Lung (tissue), 11 donors: ENCODE measurements at regions not wholly inside any gene's neighbourhood (a gene's known extent, or its start where the extent isn't known, plus 50 kb on each side); places are given as distances from the start of the nearest gene placed in this dataset.

Experiments used
- ATAC-seq: fragments of 200-7000 bp; cut with Tn5 transposase; one replicate; pipeline ENCODE4 v1.9.1; 2020; ENCODE audit warnings: moderate number of reproducible peaks; ENCODE audit not compliant: insufficient read depth, low FRiP score
- DNase-seq, 3 donors: peaks; one replicate each; pipeline ENCODE4 v3.0.0-alpha.2; 2013 to 2017
- H3K27ac ChIP-seq, 2 donors: one replicate each; pipeline ENCODE4 v1.5.1; 2013; ENCODE audit warnings: mild to moderate bottlenecking in 2 of 2, moderate library complexity in 2 of 2, control low read depth in 1 of 2, inconsistent platforms in 1 of 2, low read depth in 1 of 2, low read length in 1 of 2
- H3K27me3 ChIP-seq, 3 donors: one replicate each; pipeline ENCODE4 v1.5.1; 2013; ENCODE audit warnings: low read length in 2 of 3; ENCODE audit not compliant: control insufficient read depth in 3 of 3, insufficient read depth in 3 of 3
- H3K36me3 ChIP-seq, 4 donors: one replicate each; pipeline ENCODE4 v1.5.1; 2013; ENCODE audit warnings: low read length in 4 of 4, mild to moderate bottlenecking in 1 of 4, moderate library complexity in 1 of 4; ENCODE audit not compliant: control insufficient read depth in 4 of 4, insufficient read depth in 4 of 4
- H3K4me1 ChIP-seq, 5 donors: one replicate each; pipeline ENCODE4 v1.5.1; 2013; ENCODE audit warnings: low read length in 5 of 5, mild to moderate bottlenecking in 2 of 5, moderate library complexity in 1 of 5; ENCODE audit not compliant: control insufficient read depth in 5 of 5, insufficient read depth in 5 of 5
- H3K4me3 ChIP-seq: one replicate; pipeline ENCODE4 v1.5.1; 2013; ENCODE audit warnings: mild to moderate bottlenecking, control low read depth, moderate library complexity
- H3K9ac ChIP-seq, 2 donors: one replicate each; pipeline ENCODE4 v1.5.1; 2013; ENCODE audit warnings: low read length in 2 of 2, control low read depth in 1 of 2; ENCODE audit not compliant: insufficient read depth in 1 of 2
- H3K9me3 ChIP-seq, 4 donors: one replicate each; pipeline ENCODE4 v1.5.1; 2013; ENCODE audit warnings: low read length in 3 of 4, mild to moderate bottlenecking in 1 of 4, moderate library complexity in 1 of 4; ENCODE audit not compliant: control insufficient read depth in 4 of 4, insufficient read depth in 3 of 4
- CTCF ChIP-seq: IDR thresholded peaks from 2 replicates; pipeline ENCODE4 v1.5.1; 2012; ENCODE audit warnings: mild to moderate bottlenecking; ENCODE audit errors: control extremely low read depth, extremely low read depth
- WGBS, 2 donors: extraction: QIAGEN DNeasy Blood & Tissue Kit; methylation state at CpG; one replicate each; pipeline ENCODE4 v1.1.7; 2013; 5-methylcytosine and 5-hydroxymethylcytosine counted together
- donor health status: control.
- donor health status: control.
- donor health status: Bipolar disorder and iron deficiency.
- donor health status: healthy.
- donor health status: DM: yes; HTN: yes; CAD: no.

GRCh38 chr13:65093357-65093756 lies 2136.8 kb downstream of the PCDH9 start:
- Histone ChIP-seq H3K27me3 (no peaks in the 10 kb centered on the region), H3K36me3 (no peaks in the 10 kb centered on the region), H3K4me3 (no peak overlapping the region), H3K27ac (no peak overlapping the region), H3K9me3 (no peaks in the 10 kb centered on the region), H3K4me1 (peaks cover 0 to 19% (median 0%) of the 10 kb centered on the region in 5 donors), H3K9ac (no peak overlapping the region)
- ATAC-seq: no peak
- WGBS, 2 donors: 81 to 82% methylated on average over 3 of the region's 3 CpGs
- no peak for TF ChIP-seq CTCF
- DNase-seq: no peak

- no peak for TF ChIP-seq CTCF
- H3K36me3 ChIP-seq: no peaks in the 10 kb centered on the region
- H3K4me3 ChIP-seq: no peak overlapping the region
- peaks cover 0 to 16% (median 0%) of the 10 kb centered on the region in 5 donors for H3K4me1 ChIP-seq
- H3K9ac ChIP-seq: no peak overlapping the region
- H3K27me3 ChIP-seq: no peaks in the 10 kb centered on the region
- no peak overlapping the region for H3K27ac ChIP-seq
- H3K9me3 ChIP-seq: peaks cover 0 to under 1% (median 0%) of the 10 kb centered on the region in 4 donors
- DNase-seq (no peak), ATAC-seq (no peak)
- WGBS, 2 donors: 71 to 76% methylated on average over 2 of the region's 2 CpGs
These were observed 2139.1 kb downstream of the PCDH9 start for GRCh38 chr13:65091031-65091430.

GRCh38 chr13:65090186-65090585 lies 2139.9 kb downstream of the PCDH9 start:
- H3K9me3 ChIP-seq: peaks cover 0 to 4% (median 0%) of the 10 kb centered on the region in 4 donors
- no peaks in the 10 kb centered on the region for H3K36me3 ChIP-seq
- TF ChIP-seq CTCF: no peak
- DNase-seq (peak in 2 of 3 donors; percentile 44 to 51), ATAC-seq (no peak)
- no peak overlapping the region for H3K27ac ChIP-seq
- no peak overlapping the region for H3K4me3 ChIP-seq
- peaks cover 0 to 11% (median 0%) of the 10 kb centered on the region in 5 donors for H3K4me1 ChIP-seq
- no peaks in the 10 kb centered on the region for H3K27me3 ChIP-seq
- H3K9ac ChIP-seq: no peak overlapping the region

GRCh38 chr13:65088906-65089305 lies 2141.2 kb downstream of the PCDH9 start:
- Histone ChIP-seq H3K36me3 (no peaks in the 10 kb centered on the region), H3K4me1 (peaks cover 0 to 11% (median 0%) of the 10 kb centered on the region in 5 donors), H3K27me3 (no peaks in the 10 kb centered on the region), H3K9me3 (peaks cover 0 to 4% (median 0%) of the 10 kb centered on the region in 4 donors), H3K9ac (no peak overlapping the region), H3K27ac (no peak overlapping the region), H3K4me3 (no peak overlapping the region)
- TF ChIP-seq CTCF: no peak
- ATAC-seq (no peak), DNase-seq (peak in 2 of 3 donors; percentile 88 to 90)
